B cell (primary cell): ENCODE measurements at regions not wholly inside any gene's neighbourhood (a gene's known extent, or its start where the extent isn't known, plus 50 kb on each side); places are given as distances from the start of the nearest gene placed in this dataset.
"Not testable (repeated sequence)": the region's sequence is repeated elsewhere in the genome, so short reads cannot be mapped to it uniquely, and the experiment has no call there.

Source experiments
- ATAC-seq: fragments of 200-7000 bp; cut with Tn5 transposase; one replicate; pipeline ENCODE4 v1.10.0; 2021; ENCODE audit warnings: low read depth, mild to moderate bottlenecking, moderate number of reproducible peaks, moderate library complexity
- CTCF ChIA-PET: fragments of 350-600 bp; sonication (Branson Sonifier 250); formaldehyde crosslinking; loops from one replicate; lab custom pipeline; 2021; ENCODE audit warnings: antibody characterized with exemption, inconsistent platforms; lab: Charles Lee
- POLR2A ChIA-PET: fragments of 350-600 bp; sonication (Branson Sonifier 250); formaldehyde crosslinking; loops from one replicate; lab custom pipeline; 2021; ENCODE audit warnings: antibody characterized with exemption; lab: Charles Lee
- DNase-seq: peaks from one replicate; pipeline ENCODE4 v3.0.0; 2013
- H2AFZ ChIP-seq: 2 replicates; pipeline ENCODE4 v1.6.1; 2012; ENCODE audit warnings: mild to moderate bottlenecking, low read depth, low read length; ENCODE audit not compliant: insufficient read depth, poor library complexity, severe bottlenecking
- H3K27ac ChIP-seq, 2 donors: 1 replicate in 1 of 2; 2 replicates in 1 of 2; pipeline ENCODE4 v1.5.1; 2012 to 2013; ENCODE audit warnings: low read length in 2 of 2, mild to moderate bottlenecking in 2 of 2, moderate library complexity in 1 of 2
- H3K27me3 ChIP-seq, 4 experiments: fragments of 200-600 bp in 1 of 4; sonication (generic) in 1 of 4; replicated peaks in 1 of 4; 1 replicate in 2 of 4; 2 replicates in 2 of 4; pipeline versions ENCODE4 v1.6.1 to v1.7.0; 2013 to 2016; ENCODE audit warnings: low read length in 3 of 4, mild to moderate bottlenecking in 2 of 4, mixed read lengths in 1 of 4, moderate library complexity in 1 of 4; ENCODE audit not compliant: insufficient read depth in 4 of 4, control insufficient read depth in 3 of 4; ENCODE audit errors: control extremely low read depth in 1 of 4
- H3K36me3 ChIP-seq, 2 experiments: replicated peaks in 1 of 2; 1 replicate in 1 of 2; 2 replicates in 1 of 2; pipeline versions ENCODE4 v1.6.1 to v1.7.1; 2013; ENCODE audit warnings: low read length in 1 of 2; ENCODE audit not compliant: insufficient read depth in 2 of 2, control insufficient read depth in 1 of 2; ENCODE audit errors: control extremely low read depth in 1 of 2, extremely low read depth in 1 of 2
- H3K4me1 ChIP-seq, 2 donors: fragments of 200-600 bp in 1 of 2; sonication (generic) in 1 of 2; 1 replicate in 1 of 2; 2 replicates in 1 of 2; pipeline versions ENCODE4 v1.5.1 to v1.6.1; 2013 to 2017; ENCODE audit warnings: low read length in 2 of 2; ENCODE audit not compliant: control insufficient read depth in 2 of 2, insufficient read depth in 2 of 2
- H3K4me2 ChIP-seq: replicated peaks from 2 replicates; pipeline ENCODE3; 2012; ENCODE audit warnings: mild to moderate bottlenecking, low read depth, low read length; ENCODE audit not compliant: poor library complexity, severe bottlenecking
- H3K4me3 ChIP-seq, 5 experiments: fragments of 200-600 bp in 1 of 5; sonication (generic) in 1 of 5; 1 replicate in 3 of 5; 2 replicates in 2 of 5; pipeline versions ENCODE4 v1.5.1 to v1.7.0; 2011 to 2016; ENCODE audit warnings: low read length in 4 of 5, mild to moderate bottlenecking in 4 of 5, low read depth in 2 of 5, control low read depth in 1 of 5, moderate library complexity in 1 of 5; ENCODE audit not compliant: insufficient read depth in 1 of 5; ENCODE audit errors: control extremely low read depth in 1 of 5, extremely low read depth in 1 of 5
- H3K79me2 ChIP-seq: fragments of 200-600 bp; sonication (generic); one replicate; pipeline ENCODE4 v1.6.0; 2016; ENCODE audit warnings: low read length; ENCODE audit not compliant: control insufficient read depth, insufficient read depth
- H3K9ac ChIP-seq: fragments of 200-600 bp; sonication (generic); 2 replicates; pipeline ENCODE4 v1.6.1; 2017; ENCODE audit warnings: mild to moderate bottlenecking, low read length, moderate library complexity
- H3K9me3 ChIP-seq, 3 donors: one replicate each; pipeline versions ENCODE4 v1.6.1 to v1.7.1; 2013; ENCODE audit warnings: low read length in 2 of 3; ENCODE audit not compliant: control insufficient read depth in 2 of 3, insufficient read depth in 1 of 3; ENCODE audit errors: control extremely low read depth in 1 of 3
- H4K20me1 ChIP-seq: 2 replicates; pipeline ENCODE4 v1.6.0; 2012; ENCODE audit warnings: mild to moderate bottlenecking, low read length; ENCODE audit not compliant: insufficient read depth, control insufficient read depth, poor library complexity, severe bottlenecking
- H3K27ac Mint-ChIP-seq: one replicate; pipeline ENCODE4 v1.8.0; 2021; ENCODE audit warnings: mixed read lengths
- H3K27me3 Mint-ChIP-seq: one replicate; pipeline ENCODE4 v1.8.0; 2021; ENCODE audit warnings: mixed read lengths
- H3K4me1 Mint-ChIP-seq: one replicate; pipeline ENCODE4 v1.8.0; 2021; ENCODE audit warnings: mixed read lengths
- H3K4me3 Mint-ChIP-seq: one replicate; pipeline ENCODE4 v1.8.0; 2021; ENCODE audit warnings: mixed read lengths
- H3K9me3 Mint-ChIP-seq: one replicate; pipeline ENCODE4 v1.8.0; 2022; ENCODE audit warnings: mixed read lengths; ENCODE audit not compliant: insufficient read depth
- EZH2 ChIP-seq: IDR thresholded peaks from 2 replicates; pipeline ENCODE4 v1.6.1; 2012; ENCODE audit warnings: borderline replicate concordance, low read depth, mild to moderate bottlenecking, moderate library complexity, low read length; ENCODE audit not compliant: insufficient read depth, poor library complexity, severe bottlenecking
- WGBS: methylation state at CpG from one replicate; pipeline ENCODE4 v1.1.5; 2013; ENCODE audit warnings: missing lambda C conversion rate; ENCODE audit not compliant: insufficient coverage; 5-methylcytosine and 5-hydroxymethylcytosine counted together
- intact Hi-C: fragments of 100-400 bp; cut with micrococcal nuclease; formaldehyde crosslinking; loops from one replicate; pipeline ENCODE4 v1.10.0; 2022
- TF ChIP-seq, protein P1 (sequence below): fragments of 200-600 bp; IDR thresholded peaks from one replicate; pipeline ENCODE4 v1.8.0; 2022; ENCODE audit warnings: antibody characterized with exemption, mild to moderate bottlenecking

GRCh38 chr3:63727233-63727632, 74.8 kb downstream of the SNTN start:
- no peak overlapping the region for H3K4me2 ChIP-seq
- CTCF ChIA-PET: no interaction called here
- Mint-ChIP-seq H3K27me3 (peaks cover 11% of the 10 kb centered on the region), H3K27ac (no peak overlapping the region), H3K4me1 (no peaks in the 10 kb centered on the region), H3K4me3 (no peak overlapping the region), H3K9me3 (peaks cover 6% of the 10 kb centered on the region)
- DNase-seq (no peak), ATAC-seq (no peak)
- no peak overlapping the region for H3K4me3 ChIP-seq
- no peaks in the 10 kb centered on the region for H3K27me3 ChIP-seq
- POLR2A ChIA-PET: no interaction called here
- intact Hi-C loops: no loop called here
- no peak overlapping the region for H2AFZ ChIP-seq
- H3K36me3 ChIP-seq: no peaks in the 10 kb centered on the region
- no peaks in the 10 kb centered on the region for H3K9me3 ChIP-seq
- no peaks in the 10 kb centered on the region for H3K79me2 ChIP-seq
- H4K20me1 ChIP-seq: no peaks in the 10 kb centered on the region
- H3K4me1 ChIP-seq: no peaks in the 10 kb centered on the region
- TF ChIP-seq, protein P1, sequence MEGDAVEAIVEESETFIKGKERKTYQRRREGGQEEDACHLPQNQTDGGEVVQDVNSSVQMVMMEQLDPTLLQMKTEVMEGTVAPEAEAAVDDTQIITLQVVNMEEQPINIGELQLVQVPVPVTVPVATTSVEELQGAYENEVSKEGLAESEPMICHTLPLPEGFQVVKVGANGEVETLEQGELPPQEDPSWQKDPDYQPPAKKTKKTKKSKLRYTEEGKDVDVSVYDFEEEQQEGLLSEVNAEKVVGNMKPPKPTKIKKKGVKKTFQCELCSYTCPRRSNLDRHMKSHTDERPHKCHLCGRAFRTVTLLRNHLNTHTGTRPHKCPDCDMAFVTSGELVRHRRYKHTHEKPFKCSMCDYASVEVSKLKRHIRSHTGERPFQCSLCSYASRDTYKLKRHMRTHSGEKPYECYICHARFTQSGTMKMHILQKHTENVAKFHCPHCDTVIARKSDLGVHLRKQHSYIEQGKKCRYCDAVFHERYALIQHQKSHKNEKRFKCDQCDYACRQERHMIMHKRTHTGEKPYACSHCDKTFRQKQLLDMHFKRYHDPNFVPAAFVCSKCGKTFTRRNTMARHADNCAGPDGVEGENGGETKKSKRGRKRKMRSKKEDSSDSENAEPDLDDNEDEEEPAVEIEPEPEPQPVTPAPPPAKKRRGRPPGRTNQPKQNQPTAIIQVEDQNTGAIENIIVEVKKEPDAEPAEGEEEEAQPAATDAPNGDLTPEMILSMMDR: no peak
- TF ChIP-seq EZH2: no peak
- no peak overlapping the region for H3K9ac ChIP-seq
- H3K27ac ChIP-seq: no peak overlapping the region

DNA sequence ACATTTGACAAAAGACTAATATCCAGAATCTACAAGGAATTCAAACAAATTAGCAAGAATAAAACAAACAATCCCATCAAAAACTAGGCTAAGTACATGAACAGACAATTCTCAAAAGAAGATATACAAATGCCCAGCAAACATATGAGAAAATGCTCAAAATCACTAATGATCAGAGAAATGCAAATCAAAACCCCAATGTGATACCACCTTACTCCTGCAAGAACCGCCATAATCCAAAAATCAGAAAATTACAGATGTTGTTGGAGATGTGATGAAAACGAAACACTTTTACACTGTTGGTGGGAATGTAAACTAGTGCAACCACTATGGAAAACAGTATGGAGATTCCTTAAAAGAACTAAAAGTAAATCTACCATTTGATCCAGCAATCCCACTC, 79.4 kb downstream of the SNTN start:
- no CpG with 5 or more reads among the region's 2 CpGs for WGBS
- Mint-ChIP-seq H3K4me3 (no peak overlapping the region), H3K27me3 (peaks cover 9% of the 10 kb centered on the region), H3K4me1 (no peaks in the 10 kb centered on the region), H3K9me3 (peaks cover 6% of the 10 kb centered on the region), H3K27ac (no peak overlapping the region)
- ChIA-PET CTCF (no interaction called here), POLR2A (no interaction called here)
- DNase-seq: no peak
- H3K9me3 ChIP-seq: no peaks in the 10 kb centered on the region
- no peak overlapping the region for H2AFZ ChIP-seq
- H3K27ac ChIP-seq: no peak overlapping the region
- ATAC-seq: no peak
- intact Hi-C loops: no loop called here
- no peaks in the 10 kb centered on the region for H3K27me3 ChIP-seq
- H3K79me2 ChIP-seq: no peaks in the 10 kb centered on the region
- H3K9ac ChIP-seq: no peak overlapping the region
- no peaks in the 10 kb centered on the region for H3K4me1 ChIP-seq
- no peaks in the 10 kb centered on the region for H3K36me3 ChIP-seq
- H4K20me1 ChIP-seq: no peaks in the 10 kb centered on the region
- H3K4me2 ChIP-seq: no peak overlapping the region
- TF ChIP-seq EZH2: no peak
- TF ChIP-seq, protein P1: no peak
- no peak overlapping the region for H3K4me3 ChIP-seq

GRCh38 chr3:63733278-63733677, 80.8 kb downstream of the SNTN start:
- H3K27me3 ChIP-seq, CTCF ChIA-PET, H3K4me3 ChIP-seq, H3K9ac ChIP-seq, ATAC-seq, H3K4me1 Mint-ChIP-seq, H2AFZ ChIP-seq, H3K9me3 ChIP-seq, H3K9me3 Mint-ChIP-seq, H3K79me2 ChIP-seq, DNase-seq, H3K4me1 ChIP-seq, H3K27me3 Mint-ChIP-seq, intact Hi-C loops, H3K27ac Mint-ChIP-seq, POLR2A ChIA-PET, H3K27ac ChIP-seq, H3K36me3 ChIP-seq, H4K20me1 ChIP-seq, H3K4me3 Mint-ChIP-seq, H3K4me2 ChIP-seq: not testable (repeated sequence)
- WGBS: 99% methylated on average over 19 of the region's 19 CpGs
